WERI-Rb-1 (cell line): ENCODE measurements at regions not wholly inside any gene's neighbourhood (a gene's known extent, or its start where the extent isn't known, plus 50 kb on each side); places are given as distances from the start of the nearest gene placed in this dataset.

Source experiments
- DNase-seq: peaks from one replicate; pipeline ENCODE4 v3.0.0-alpha.2; 2020
- H3K27ac ChIP-seq: fragments of 250-450 bp; sonication (Bioruptor Pico); 2 replicates; pipeline ENCODE4 v1.5.1; 2020; ENCODE audit warnings: mild to moderate bottlenecking, moderate library complexity
- H3K27me3 ChIP-seq: fragments of 250-450 bp; sonication (Bioruptor Pico); 2 replicates; pipeline ENCODE4 v1.5.1; 2021; ENCODE audit warnings: mild to moderate bottlenecking, low read depth, moderate library complexity; ENCODE audit not compliant: insufficient read depth, severe bottlenecking
- H3K36me3 ChIP-seq: fragments of 250-450 bp; sonication (Bioruptor Pico); 2 replicates; pipeline ENCODE4 v1.5.1; 2020; ENCODE audit warnings: mild to moderate bottlenecking, moderate library complexity
- H3K4me3 ChIP-seq: 2 replicates; pipeline ENCODE4 v1.5.1; 2011; ENCODE audit warnings: low read depth, mild to moderate bottlenecking, control low read depth, low read length
- H3K9me3 ChIP-seq: fragments of 250-450 bp; sonication (Bioruptor Pico); 2 replicates; pipeline ENCODE4 v1.5.1; 2021; ENCODE audit warnings: mild to moderate bottlenecking, moderate library complexity; ENCODE audit not compliant: severe bottlenecking
- CTCF ChIP-seq: IDR thresholded peaks from 2 replicates; pipeline ENCODE4 v1.5.1; 2011; ENCODE audit warnings: low read depth, mild to moderate bottlenecking, control low read depth, inconsistent platforms, low read length

GRCh38 chr10:10092581-10092980, 925.1 kb upstream of the CELF2 start:
- Histone ChIP-seq H3K27ac (no peak overlapping the region), H3K27me3 (no peaks in the 10 kb centered on the region), H3K4me3 (no peak overlapping the region), H3K36me3 (no peaks in the 10 kb centered on the region), H3K9me3 (no peaks in the 10 kb centered on the region)
- TF ChIP-seq CTCF, result no peak
- DNase-seq, result no peak

GRCh38 chr10:10093021-10093420, 924.7 kb upstream of the CELF2 start:
- Histone ChIP-seq H3K9me3 (no peaks in the 10 kb centered on the region), H3K27ac (no peak overlapping the region), H3K4me3 (no peak overlapping the region), H3K27me3 (no peaks in the 10 kb centered on the region), H3K36me3 (no peaks in the 10 kb centered on the region)
- TF ChIP-seq CTCF, result no peak
- no peak for DNase-seq

- Histone ChIP-seq H3K9me3 (no peaks in the 10 kb centered on the region), H3K36me3 (no peaks in the 10 kb centered on the region), H3K27me3 (no peaks in the 10 kb centered on the region), H3K27ac (no peak overlapping the region), H3K4me3 (no peak overlapping the region)
- DNase-seq, result no peak
- no peak for TF ChIP-seq CTCF
Observed at GRCh38 chr10:10094691-10095090, 923.0 kb upstream of the CELF2 start.

GRCh38 chr10:10096296-10096695, 921.4 kb upstream of the CELF2 start:
- no peaks in the 10 kb centered on the region for H3K9me3 ChIP-seq
- no peak for TF ChIP-seq CTCF
- no peak for DNase-seq
- H3K36me3 ChIP-seq, result no peaks in the 10 kb centered on the region
- H3K4me3 ChIP-seq, result no peak overlapping the region
- no peaks in the 10 kb centered on the region for H3K27me3 ChIP-seq
- H3K27ac ChIP-seq, result no peak overlapping the region

GRCh38 chr10:10096898-10097297, 920.8 kb upstream of the CELF2 start:
- no peaks in the 10 kb centered on the region for H3K36me3 ChIP-seq
- TF ChIP-seq CTCF, result no peak
- no peak overlapping the region for H3K27ac ChIP-seq
- H3K27me3 ChIP-seq, result no peaks in the 10 kb centered on the region
- DNase-seq, result no peak
- H3K4me3 ChIP-seq, result no peak overlapping the region
- H3K9me3 ChIP-seq, result no peaks in the 10 kb centered on the region

- no peak overlapping the region for H3K27ac ChIP-seq
Observed at GRCh38 chr10:10101106-10101505, 916.6 kb upstream of the CELF2 start.

More at GRCh38 chr10:10101106-10101505, 916.6 kb upstream of the CELF2 start:
- no peak for TF ChIP-seq CTCF
- no peak overlapping the region for H3K4me3 ChIP-seq
- H3K36me3 ChIP-seq, result no peaks in the 10 kb centered on the region
- H3K27me3 ChIP-seq, result no peaks in the 10 kb centered on the region
- no peak for DNase-seq
- H3K9me3 ChIP-seq, result no peaks in the 10 kb centered on the region
